A549 (cell line): ENCODE measurements at regions not wholly inside any gene's neighbourhood (a gene's known extent, or its start where the extent isn't known, plus 50 kb on each side); places are given as distances from the start of the nearest gene placed in this dataset.

Experiments
- ATAC-seq, 2 experiments: fragments of 200-7000 bp in 1 of 2; fragments of >200 bp in 1 of 2; cut with Nextera tagmentation in 1 of 2; cut with Tn5 transposase in 1 of 2; 3 replicates each; pipeline versions ENCODE4 v1.8.0 to v1.9.1; 2018 to 2020; ENCODE audit warnings: mild to moderate bottlenecking in 1 of 2, moderate library complexity in 1 of 2
- CTCF ChIA-PET: fragments of 300-600 bp; sonication (Branson Sonifier 250); formaldehyde crosslinking; extraction: SDS; loops from one replicate; lab custom pipeline; 2021; ENCODE audit warnings: antibody characterized with exemption, inconsistent platforms; lab: Yijun Ruan, JAX
- POLR2A ChIA-PET: fragments of 350-600 bp; formaldehyde crosslinking; extraction: SDS; loops from one replicate; lab custom pipeline; 2021; ENCODE audit warnings: antibody characterized with exemption, inconsistent platforms; lab: Yijun Ruan, JAX
- DNase-seq, 2 experiments: peaks; one replicate each; pipeline versions ENCODE4 v3.0.0 to v3.0.0-alpha.2; 2011 to 2016; ENCODE audit warnings: low read depth in 1 of 2, low spot score in 1 of 2
- FAIRE-seq: peaks from 2 replicates; lab custom pipeline; 2011; peaks lifted over from hg19 to GRCh38; lab: Jason Lieb, UNC
- H3K27ac ChIP-seq, 2 experiments: fragments of >200 bp; sonication (Bioruptor Twin); formaldehyde crosslinking; 3 replicates each; pipeline ENCODE4 v1.5.1; 2016 to 2017
- H3K4me1 ChIP-seq: fragments of >200 bp; sonication (Bioruptor Twin); formaldehyde crosslinking; 3 replicates; pipeline ENCODE4 v1.6.1; 2016
- H3K4me2 ChIP-seq: fragments of >200 bp; sonication (Bioruptor Twin); formaldehyde crosslinking; 3 replicates; pipeline ENCODE4 v1.6.1; 2016
- H3K4me3 ChIP-seq: fragments of >200 bp; sonication (Bioruptor Twin); formaldehyde crosslinking; 3 replicates; pipeline ENCODE4 v1.5.1; 2016
- H3K9me3 ChIP-seq: fragments of >200 bp; sonication (Bioruptor Twin); formaldehyde crosslinking; 3 replicates; pipeline ENCODE4 v1.6.1; 2016
- BHLHE40 ChIP-seq: IDR thresholded peaks from 2 replicates; pipeline ENCODE4 v1.6.1; 2012; ENCODE audit warnings: low read depth, low read length, inconsistent platforms
- CEBPB ChIP-seq, 2 experiments: fragments of >200 bp in 1 of 2; sonication (Bioruptor Twin) in 1 of 2; formaldehyde crosslinking in 1 of 2; IDR thresholded peaks; 2 replicates each; pipeline ENCODE4 v1.6.1; 2012 to 2016
- CHD2 ChIP-seq: fragments of 150-350 bp; IDR thresholded peaks from 2 replicates; pipeline ENCODE4 v1.6.1; 2014; ENCODE audit warnings: low read length; ENCODE audit not compliant: partially characterized antibody
- EHF ChIP-seq: fragments of 250-450 bp; sonication (Bioruptor Pico); IDR thresholded peaks from 2 replicates; pipeline ENCODE4 v1.5.0; 2020; ENCODE audit warnings: mild to moderate bottlenecking
- ESRRA ChIP-seq: fragments of 150-350 bp; IDR thresholded peaks from 2 replicates; pipeline ENCODE4 v1.6.1; 2014; ENCODE audit warnings: mild to moderate bottlenecking, low read length, borderline replicate concordance
- HOXB13 ChIP-seq: fragments of 250-450 bp; sonication (Bioruptor Pico); IDR thresholded peaks from 2 replicates; pipeline ENCODE4 v1.5.0; 2020; ENCODE audit warnings: low read depth, mild to moderate bottlenecking, moderate library complexity
- HOXB5 ChIP-seq: fragments of 250-450 bp; sonication (Bioruptor Pico); IDR thresholded peaks from 2 replicates; pipeline ENCODE4 v1.5.0; 2020; ENCODE audit warnings: mild to moderate bottlenecking, moderate library complexity
- JUNB ChIP-seq: fragments of >200 bp; sonication (Bioruptor Twin); formaldehyde crosslinking; IDR thresholded peaks from 2 replicates; pipeline ENCODE4 v1.6.1; 2016
- MAZ ChIP-seq: fragments of 150-350 bp; IDR thresholded peaks from 2 replicates; pipeline ENCODE4 v1.6.1; 2014; ENCODE audit warnings: antibody characterized with exemption, low read depth, low read length, borderline replicate concordance
- NFE2L2 ChIP-seq: fragments of 150-350 bp; conservative IDR thresholded peaks from 2 replicates; pipeline ENCODE4 v1.6.1; 2014; ENCODE audit warnings: low read length
- NPAS2 ChIP-seq: fragments of 250-450 bp; sonication (Bioruptor Pico); IDR thresholded peaks from 2 replicates; pipeline ENCODE4 v1.8.0; 2022; ENCODE audit warnings: mild to moderate bottlenecking, moderate library complexity, borderline replicate concordance
- NR3C1 ChIP-seq: fragments of >200 bp; sonication (Bioruptor Twin); formaldehyde crosslinking; IDR thresholded peaks from 3 replicates; pipeline ENCODE4 v1.6.1; 2017
- POLR2AphosphoS2 ChIP-seq: conservative IDR thresholded peaks from 2 replicates; pipeline ENCODE4 v1.6.1; 2012; ENCODE audit warnings: low read length, improper control_type of control experiment, inconsistent platforms
- RARB ChIP-seq: fragments of 250-450 bp; sonication (Bioruptor Pico); IDR thresholded peaks from 2 replicates; pipeline ENCODE4 v1.8.0; 2021; ENCODE audit warnings: mild to moderate bottlenecking, moderate library complexity
- RCOR1 ChIP-seq: fragments of 150-350 bp; IDR thresholded peaks from 2 replicates; pipeline ENCODE4 v1.6.1; 2014; ENCODE audit warnings: antibody characterized with exemption, low read length, low read depth
- RNF2 ChIP-seq: fragments of 200-600 bp; sonication (generic); IDR thresholded peaks from 2 replicates; pipeline ENCODE4 v1.6.1; 2016; ENCODE audit warnings: low read depth, mild to moderate bottlenecking, antibody characterized with exemption, moderate library complexity, borderline replicate concordance
- SMC3 ChIP-seq: fragments of >200 bp; sonication (Bioruptor Twin); formaldehyde crosslinking; IDR thresholded peaks from 3 replicates; pipeline ENCODE4 v1.6.1; 2018; ENCODE audit warnings: inconsistent platforms
- TP53 ChIP-seq: fragments of 250-450 bp; sonication (Bioruptor Pico); IDR thresholded peaks from 2 replicates; pipeline ENCODE4 v1.5.0; 2021; ENCODE audit warnings: mild to moderate bottlenecking, moderate library complexity
- ZC3H11A ChIP-seq: fragments of 450-650 bp; IDR thresholded peaks from 2 replicates; pipeline ENCODE4 v1.6.1; 2014; ENCODE audit warnings: antibody characterized with exemption, mild to moderate bottlenecking
- ZFP36 ChIP-seq: fragments of 450-650 bp; IDR thresholded peaks from 2 replicates; pipeline ENCODE4 v1.6.1; 2014; ENCODE audit warnings: borderline replicate concordance; ENCODE audit not compliant: partially characterized antibody
- ZNF302 ChIP-seq: fragments of 250-450 bp; sonication (Bioruptor Pico); IDR thresholded peaks from 2 replicates; pipeline ENCODE4 v1.9.0; 2021; ENCODE audit warnings: inconsistent platforms, mild to moderate bottlenecking, moderate library complexity
- WGBS: methylation state at CpG from one replicate; pipeline ENCODE4 v1.1.6; 2017; ENCODE audit errors: missing lambda C conversion rate; 5-methylcytosine and 5-hydroxymethylcytosine counted together
- TF ChIP-seq, protein P1 (sequence below): fragments of >200 bp; sonication (Bioruptor Twin); formaldehyde crosslinking; IDR thresholded peaks from 3 replicates; pipeline ENCODE4 v1.5.1; 2016
- TF ChIP-seq, protein P2 (sequence below): IDR thresholded peaks from 2 replicates; pipeline ENCODE4 v1.6.1; 2012

DNA sequence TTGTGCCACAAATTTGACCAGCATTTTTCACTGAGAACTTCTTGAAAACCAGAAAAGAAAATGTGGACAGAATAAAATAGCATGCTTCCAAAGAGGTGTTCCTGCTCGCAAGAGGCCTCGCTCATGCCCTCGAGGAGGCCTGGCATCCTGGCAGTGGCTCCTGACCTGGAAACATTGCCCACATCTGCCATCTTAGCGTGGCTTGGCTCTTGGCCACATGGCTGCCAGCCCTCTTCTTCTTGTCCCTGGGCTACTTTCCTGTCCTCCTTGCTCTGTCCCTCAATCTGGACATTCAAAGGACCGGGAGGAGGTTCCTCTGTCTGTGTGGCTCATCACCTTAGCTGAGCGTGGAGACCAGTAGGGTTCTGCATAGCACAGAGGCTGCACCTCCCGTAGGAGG, 131.6 kb upstream of the TMEM72 start:
- FAIRE-seq (no peak), DNase-seq (no peak), ATAC-seq (no peak)
- TF ChIP-seq, protein P1, sequence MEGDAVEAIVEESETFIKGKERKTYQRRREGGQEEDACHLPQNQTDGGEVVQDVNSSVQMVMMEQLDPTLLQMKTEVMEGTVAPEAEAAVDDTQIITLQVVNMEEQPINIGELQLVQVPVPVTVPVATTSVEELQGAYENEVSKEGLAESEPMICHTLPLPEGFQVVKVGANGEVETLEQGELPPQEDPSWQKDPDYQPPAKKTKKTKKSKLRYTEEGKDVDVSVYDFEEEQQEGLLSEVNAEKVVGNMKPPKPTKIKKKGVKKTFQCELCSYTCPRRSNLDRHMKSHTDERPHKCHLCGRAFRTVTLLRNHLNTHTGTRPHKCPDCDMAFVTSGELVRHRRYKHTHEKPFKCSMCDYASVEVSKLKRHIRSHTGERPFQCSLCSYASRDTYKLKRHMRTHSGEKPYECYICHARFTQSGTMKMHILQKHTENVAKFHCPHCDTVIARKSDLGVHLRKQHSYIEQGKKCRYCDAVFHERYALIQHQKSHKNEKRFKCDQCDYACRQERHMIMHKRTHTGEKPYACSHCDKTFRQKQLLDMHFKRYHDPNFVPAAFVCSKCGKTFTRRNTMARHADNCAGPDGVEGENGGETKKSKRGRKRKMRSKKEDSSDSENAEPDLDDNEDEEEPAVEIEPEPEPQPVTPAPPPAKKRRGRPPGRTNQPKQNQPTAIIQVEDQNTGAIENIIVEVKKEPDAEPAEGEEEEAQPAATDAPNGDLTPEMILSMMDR: no peak
- no peak for TF ChIP-seq ZFP36
- no peak for TF ChIP-seq SMC3
- TF ChIP-seq RNF2: no peak
- no peak for TF ChIP-seq POLR2AphosphoS2
- no peak for TF ChIP-seq MAZ
- no peak for TF ChIP-seq BHLHE40
- no peak for TF ChIP-seq HOXB5
- TF ChIP-seq RCOR1: no peak
- Histone ChIP-seq H3K4me2 (no peak overlapping the region), H3K9me3 (no peaks in the 10 kb centered on the region), H3K27ac (no peak overlapping the region), H3K4me3 (no peak overlapping the region), H3K4me1 (no peaks in the 10 kb centered on the region)
- 24% methylated on average over 7 of the region's 7 CpGs for WGBS
- ChIA-PET POLR2A (no interaction called here), CTCF (no interaction called here)

DNA sequence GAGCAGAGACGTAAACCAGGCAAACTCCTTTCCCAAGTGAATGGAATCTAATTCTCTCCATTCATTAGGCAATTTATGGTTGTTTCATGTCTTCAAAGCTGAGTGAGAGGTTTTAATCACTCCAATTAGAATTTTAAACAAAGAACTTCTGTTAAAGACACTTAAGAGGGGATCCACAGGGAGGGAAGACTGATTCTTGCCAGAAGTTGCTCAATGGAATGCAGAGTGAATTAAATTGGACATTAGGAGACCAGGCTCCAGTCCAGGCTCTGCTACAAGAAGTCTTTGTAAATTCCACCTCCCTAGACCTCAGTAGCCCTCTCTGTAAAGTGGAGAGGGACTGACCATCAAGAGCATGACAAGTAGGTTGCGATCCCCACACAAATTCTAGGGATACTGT, 130.7 kb upstream of the TMEM72 start:
- CTCF ChIA-PET: no interaction called here
- Histone ChIP-seq H3K4me3 (no peak overlapping the region), H3K9me3 (no peaks in the 10 kb centered on the region), H3K4me2 (no peak overlapping the region), H3K27ac (no peak overlapping the region), H3K4me1 (no peaks in the 10 kb centered on the region)
- WGBS: 0% methylated on average over 2 of the region's 2 CpGs
- POLR2A ChIA-PET: no interaction called here
- no peak for FAIRE-seq
- ATAC-seq: no peak
- TF ChIP-seq TP53 (CRISPR knock-in tag): no peak
- TF ChIP-seq NR3C1: no peak
- no peak for TF ChIP-seq NFE2L2
- no peak for TF ChIP-seq ZNF302 (CRISPR knock-in tag)
- no peak for TF ChIP-seq CEBPB (IDR thresholded peaks at IDR 0.05)
- TF ChIP-seq RNF2: no peak
- TF ChIP-seq JUNB: no peak
- no peak for TF ChIP-seq NPAS2 (CRISPR knock-in tag)
- no peak for TF ChIP-seq CHD2
- TF ChIP-seq RARB (CRISPR knock-in tag): no peak
- no peak for TF ChIP-seq ZFP36
- DNase-seq: no peak

DNA sequence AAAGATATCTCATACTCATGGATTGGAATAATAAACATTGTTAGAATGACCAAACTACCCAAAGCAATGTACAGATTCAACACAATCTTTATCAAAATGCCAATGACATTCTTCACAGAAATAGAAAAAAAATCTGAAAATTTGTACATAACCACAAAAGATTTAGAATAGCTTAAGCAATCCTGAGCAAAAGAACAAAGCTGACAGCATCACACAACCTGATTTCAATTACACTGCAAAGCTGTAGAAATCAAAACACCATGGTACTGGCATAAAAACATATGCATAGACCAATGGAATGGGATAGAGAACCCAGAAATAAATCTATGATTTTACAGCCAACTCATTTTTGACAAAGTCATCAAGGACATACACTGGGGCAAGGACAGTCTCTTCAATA, 130.0 kb upstream of the TMEM72 start:
- no peaks in the 10 kb centered on the region for H3K4me1 ChIP-seq
- H3K9me3 ChIP-seq: no peaks in the 10 kb centered on the region
- TF ChIP-seq HOXB13 (no peak), EHF (CRISPR knock-in tag) (no peak), ESRRA (no peak), ZC3H11A (no peak)
- TF ChIP-seq, protein P2, sequence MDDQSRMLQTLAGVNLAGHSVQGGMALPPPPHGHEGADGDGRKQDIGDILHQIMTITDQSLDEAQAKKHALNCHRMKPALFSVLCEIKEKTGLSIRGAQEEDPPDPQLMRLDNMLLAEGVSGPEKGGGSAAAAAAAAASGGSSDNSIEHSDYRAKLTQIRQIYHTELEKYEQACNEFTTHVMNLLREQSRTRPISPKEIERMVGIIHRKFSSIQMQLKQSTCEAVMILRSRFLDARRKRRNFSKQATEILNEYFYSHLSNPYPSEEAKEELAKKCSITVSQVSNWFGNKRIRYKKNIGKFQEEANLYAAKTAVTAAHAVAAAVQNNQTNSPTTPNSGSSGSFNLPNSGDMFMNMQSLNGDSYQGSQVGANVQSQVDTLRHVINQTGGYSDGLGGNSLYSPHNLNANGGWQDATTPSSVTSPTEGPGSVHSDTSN: no peak
- TF ChIP-seq, all 56 proteins: peak for 0
- DNase-seq: no peak
- Histone ChIP-seq H3K27ac (no peak overlapping the region), H3K4me3 (no peak overlapping the region), H3K4me2 (no peak overlapping the region)
- POLR2A ChIA-PET: no interaction called here
- FAIRE-seq: no peak
- ATAC-seq: no peak
- CTCF ChIA-PET: no interaction called here
